K562 (cell line): ENCODE measurements at regions not wholly inside any gene's neighbourhood (a gene's known extent, or its start where the extent isn't known, plus 50 kb on each side); places are given as distances from the start of the nearest gene placed in this dataset.
A peak's percentile ranks its signal among the peaks of the same experiment; 100 is the strongest.

Experiments used
- ATAC-seq: fragments of 200-7000 bp; cut with Tn5 transposase; 3 replicates; pipeline ENCODE4 v1.9.1; 2020; ENCODE audit warnings: moderate library complexity
- BruUV-seq: library from RNA; stranded (reverse); fragments of 400-500 nt; replicated peaks from 2 replicates; lab custom pipeline; 2021; lab: Mats Ljungman, UMichigan
- CTCF ChIA-PET: fragments of 300-600 bp; formaldehyde crosslinking; extraction: SDS; loops from one replicate; lab custom pipeline; 2021; ENCODE audit warnings: low intra/inter-chr PET ratio; lab: Yijun Ruan, JAX
- POLR2A ChIA-PET: fragments of 300-600, 350-650 bp; sonication (Branson Sonifier 250); formaldehyde crosslinking; extraction: SDS; loops from one replicate; lab custom pipeline; 2021; ENCODE audit warnings: antibody characterized with exemption, inconsistent platforms; lab: Yijun Ruan, JAX
- DNase-seq, 4 experiments: peaks; one replicate each; pipeline versions ENCODE4 v3.0.0 to v3.0.0-alpha.2; 2011 to 2018; ENCODE audit warnings: low spot score in 3 of 4, mixed read lengths in 3 of 4; ENCODE audit errors: extremely low read depth in 1 of 4
- FAIRE-seq: peaks from 2 replicates; lab custom pipeline; 2011; peaks lifted over from hg19 to GRCh38; lab: Jason Lieb, UNC
- H2AFZ ChIP-seq: 2 replicates; pipeline ENCODE4 v1.6.0; 2011; ENCODE audit warnings: low read depth, low read length, control low read depth, inconsistent platforms
- H3K27ac ChIP-seq: fragments of 200-600 bp; 3 replicates; pipeline ENCODE4 v1.8.0; 2011; ENCODE audit warnings: low read depth, mild to moderate bottlenecking, control low read depth, inconsistent platforms, low read length, moderate library complexity, mixed read lengths; ENCODE audit errors: extremely low read depth
- H3K27me3 ChIP-seq, 2 experiments: fragments of 300-600 bp in 1 of 2; 2 replicates in 1 of 2; 3 replicates in 1 of 2; pipeline versions ENCODE4 v1.6.0 to v1.8.0; 2011; ENCODE audit warnings: inconsistent platforms in 2 of 2, low read length in 2 of 2, mild to moderate bottlenecking in 1 of 2, mixed read lengths in 1 of 2, moderate library complexity in 1 of 2; ENCODE audit not compliant: control insufficient read depth in 2 of 2, insufficient read depth in 2 of 2
- H3K36me3 ChIP-seq: fragments of 300-600 bp; 3 replicates; pipeline ENCODE4 v1.8.0; 2011; ENCODE audit warnings: mild to moderate bottlenecking, low read length, inconsistent platforms; ENCODE audit not compliant: control insufficient read depth, insufficient read depth
- H3K4me1 ChIP-seq, 2 experiments: fragments of 200-600 bp in 1 of 2; replicated peaks in 1 of 2; 2 replicates in 1 of 2; 3 replicates in 1 of 2; pipeline versions ENCODE4 v1.5.1 to v1.8.0; 2011; ENCODE audit warnings: inconsistent platforms in 2 of 2, low read length in 2 of 2, mild to moderate bottlenecking in 1 of 2, mixed read lengths in 1 of 2, moderate library complexity in 1 of 2; ENCODE audit not compliant: control insufficient read depth in 2 of 2, insufficient read depth in 2 of 2
- H3K4me2 ChIP-seq: 2 replicates; pipeline ENCODE4 v1.6.1; 2011; ENCODE audit warnings: low read length, control low read depth, inconsistent platforms, mixed read lengths; ENCODE audit not compliant: insufficient read depth
- H3K4me3 ChIP-seq: fragments of 200-600 bp; sonication (generic), shearing (Covaris generic); 2 replicates; pipeline ENCODE4 v1.5.1; 2016; ENCODE audit warnings: control low read depth, inconsistent platforms
- H3K79me2 ChIP-seq: fragments of 200-600 bp; 3 replicates; pipeline ENCODE4 v1.8.0; 2011; ENCODE audit warnings: low read length, inconsistent platforms; ENCODE audit not compliant: control insufficient read depth, insufficient read depth
- H3K9ac ChIP-seq, 2 experiments: 2 replicates each; pipeline versions ENCODE4 v1.6.0 to v1.6.1; 2011; ENCODE audit warnings: low read depth in 2 of 2, low read length in 2 of 2, control low read depth in 1 of 2, inconsistent platforms in 1 of 2, mild to moderate bottlenecking in 1 of 2, mixed read lengths in 1 of 2; ENCODE audit not compliant: insufficient read depth in 1 of 2
- H3K9me1 ChIP-seq: one replicate; pipeline ENCODE4 v1.6.0; 2011; ENCODE audit warnings: inconsistent platforms, mild to moderate bottlenecking, low read length, moderate library complexity; ENCODE audit not compliant: control insufficient read depth, insufficient read depth
- H3K9me3 ChIP-seq: replicated peaks from 2 replicates; pipeline ENCODE4 v1.5.1; 2011; ENCODE audit warnings: low read depth, low read length, inconsistent platforms; ENCODE audit not compliant: control insufficient read depth, insufficient read depth
- H4K20me1 ChIP-seq: replicated peaks from 2 replicates; pipeline ENCODE4 v1.6.1; 2011; ENCODE audit warnings: low read length, inconsistent platforms, mixed read lengths; ENCODE audit not compliant: control insufficient read depth, insufficient read depth
- RB1 ChIP-seq: fragments of 450-650 bp; IDR thresholded peaks from 2 replicates; pipeline ENCODE4 v1.6.1; 2017; ENCODE audit warnings: low read depth, mild to moderate bottlenecking
- WGBS: fragments of 100-300 bp; shearing (Covaris generic); methylation state at CpG from one replicate; pipeline ENCODE4 v1.1.6; 2016; ENCODE audit warnings: low coverage, mixed read lengths; ENCODE audit not compliant: insufficient coverage; ENCODE audit errors: missing lambda C conversion rate; 5-methylcytosine and 5-hydroxymethylcytosine counted together
- in situ Hi-C: fragments of 300-500 bp; cut with MboI; formaldehyde crosslinking; loops from 4 replicates; pipeline ENCODE4 v1.15.0; 2018; ENCODE audit warnings: inconsistent platforms, mixed read lengths
- intact Hi-C: fragments of 100-400 bp; cut with micrococcal nuclease; formaldehyde crosslinking; loops from 2 replicates; pipeline ENCODE4 v1.14.2; 2022
- TF ChIP-seq, protein P1 (sequence below): sonication (generic); formaldehyde crosslinking; IDR thresholded peaks from 2 replicates; pipeline ENCODE4 v1.8.1; 2022; ENCODE audit warnings: missing genetic modification reagents
- TF ChIP-seq, protein P2 (sequence below), 3 experiments: IDR thresholded peaks in 2 of 3; conservative IDR thresholded peaks in 1 of 3; 2 replicates each; pipeline ENCODE4 v1.5.1; 2011 to 2012; ENCODE audit warnings: low read length in 3 of 3, mild to moderate bottlenecking in 3 of 3, control low read depth in 2 of 3, improper control_type of control experiment in 1 of 3, inconsistent platforms in 1 of 3, low read depth in 1 of 3, mixed read lengths in 1 of 3, moderate library complexity in 1 of 3; ENCODE audit not compliant: insufficient read depth in 2 of 3

DNA sequence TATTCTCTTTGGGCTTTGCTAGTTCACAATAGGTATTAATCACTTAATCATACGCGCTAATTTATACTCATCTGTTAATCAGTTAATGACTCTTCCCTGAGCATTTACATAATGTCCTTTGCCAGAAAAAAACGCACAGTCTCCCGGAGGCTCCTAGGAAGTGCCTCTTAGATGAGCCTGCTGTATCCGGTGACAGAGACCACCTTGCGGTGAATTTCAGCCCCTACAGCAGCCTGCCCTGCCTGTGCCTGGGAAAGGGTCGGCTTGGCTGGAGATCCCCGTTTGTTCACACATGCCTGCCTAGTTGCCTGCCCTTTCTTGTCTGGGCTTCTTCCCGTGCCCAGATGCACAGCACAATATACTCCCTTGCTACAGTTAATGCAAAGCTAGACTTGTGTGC lies 152.9 kb downstream of the ZBTB18 start:
- Histone ChIP-seq H3K9me3 (no peaks in the 10 kb centered on the region), H2AFZ (no peak overlapping the region), H3K4me1 (no peaks in the 10 kb centered on the region), H3K27me3 (peaks cover 36 to 54% of the 10 kb centered on the region in 2 experiments), H3K9me1 (no peaks in the 10 kb centered on the region)
- no TSS peak for BruUV-seq
- intact Hi-C loops (no loop called here), in situ Hi-C loops (no loop called here)
- ATAC-seq: peak; percentile 50; the same call in 2 of the 3 replicates
- TF ChIP-seq, protein P1, sequence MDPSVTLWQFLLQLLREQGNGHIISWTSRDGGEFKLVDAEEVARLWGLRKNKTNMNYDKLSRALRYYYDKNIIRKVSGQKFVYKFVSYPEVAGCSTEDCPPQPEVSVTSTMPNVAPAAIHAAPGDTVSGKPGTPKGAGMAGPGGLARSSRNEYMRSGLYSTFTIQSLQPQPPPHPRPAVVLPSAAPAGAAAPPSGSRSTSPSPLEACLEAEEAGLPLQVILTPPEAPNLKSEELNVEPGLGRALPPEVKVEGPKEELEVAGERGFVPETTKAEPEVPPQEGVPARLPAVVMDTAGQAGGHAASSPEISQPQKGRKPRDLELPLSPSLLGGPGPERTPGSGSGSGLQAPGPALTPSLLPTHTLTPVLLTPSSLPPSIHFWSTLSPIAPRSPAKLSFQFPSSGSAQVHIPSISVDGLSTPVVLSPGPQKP (CRISPR knock-in tag): no peak
- TF ChIP-seq RB1: no peak
- TF ChIP-seq, protein P2, sequence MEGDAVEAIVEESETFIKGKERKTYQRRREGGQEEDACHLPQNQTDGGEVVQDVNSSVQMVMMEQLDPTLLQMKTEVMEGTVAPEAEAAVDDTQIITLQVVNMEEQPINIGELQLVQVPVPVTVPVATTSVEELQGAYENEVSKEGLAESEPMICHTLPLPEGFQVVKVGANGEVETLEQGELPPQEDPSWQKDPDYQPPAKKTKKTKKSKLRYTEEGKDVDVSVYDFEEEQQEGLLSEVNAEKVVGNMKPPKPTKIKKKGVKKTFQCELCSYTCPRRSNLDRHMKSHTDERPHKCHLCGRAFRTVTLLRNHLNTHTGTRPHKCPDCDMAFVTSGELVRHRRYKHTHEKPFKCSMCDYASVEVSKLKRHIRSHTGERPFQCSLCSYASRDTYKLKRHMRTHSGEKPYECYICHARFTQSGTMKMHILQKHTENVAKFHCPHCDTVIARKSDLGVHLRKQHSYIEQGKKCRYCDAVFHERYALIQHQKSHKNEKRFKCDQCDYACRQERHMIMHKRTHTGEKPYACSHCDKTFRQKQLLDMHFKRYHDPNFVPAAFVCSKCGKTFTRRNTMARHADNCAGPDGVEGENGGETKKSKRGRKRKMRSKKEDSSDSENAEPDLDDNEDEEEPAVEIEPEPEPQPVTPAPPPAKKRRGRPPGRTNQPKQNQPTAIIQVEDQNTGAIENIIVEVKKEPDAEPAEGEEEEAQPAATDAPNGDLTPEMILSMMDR (IDR thresholded peaks at IDR 0.05 in 2 of 3, conservative IDR thresholded peaks at IDR 0.05 in 1 of 3; ENCODE audit: insufficient read depth in 2 of 3, low read depth in 1 of 3, low read length in 3 of 3): 0 out of 6 replicates have a peak, but pooled peaks of 1 of the 3 experiments have one; percentile 11
- TF ChIP-seq, all 486 proteins: peak for 1
- Histone ChIP-seq H3K36me3 (no peaks in the 10 kb centered on the region), H3K4me3 (no peak overlapping the region), H4K20me1 (no peaks in the 10 kb centered on the region), H3K9ac (no peak overlapping the region), H3K79me2 (no peaks in the 10 kb centered on the region), H3K27ac (no peak overlapping the region), H3K4me2 (no peak overlapping the region)
- CTCF ChIA-PET: no interaction called here
- no peak for FAIRE-seq
- POLR2A ChIA-PET: no interaction called here
- WGBS: 2% methylated on average over 9 of the region's 9 CpGs
- DNase-seq: no peak
